NCI-H2196 (cell line): ENCODE measurements at regions not wholly inside any gene's neighbourhood (a gene's known extent, or its start where the extent isn't known, plus 50 kb on each side); places are given as distances from the start of the nearest gene placed in this dataset.
A peak's percentile ranks its signal among the peaks of the same experiment; 100 is the strongest.

Experiments
- DNase-seq: peaks from one replicate; lab custom pipeline; 2025; ENCODE audit not compliant: unreplicated experiment; lab: John Stamatoyannopoulos, UW

DNA sequence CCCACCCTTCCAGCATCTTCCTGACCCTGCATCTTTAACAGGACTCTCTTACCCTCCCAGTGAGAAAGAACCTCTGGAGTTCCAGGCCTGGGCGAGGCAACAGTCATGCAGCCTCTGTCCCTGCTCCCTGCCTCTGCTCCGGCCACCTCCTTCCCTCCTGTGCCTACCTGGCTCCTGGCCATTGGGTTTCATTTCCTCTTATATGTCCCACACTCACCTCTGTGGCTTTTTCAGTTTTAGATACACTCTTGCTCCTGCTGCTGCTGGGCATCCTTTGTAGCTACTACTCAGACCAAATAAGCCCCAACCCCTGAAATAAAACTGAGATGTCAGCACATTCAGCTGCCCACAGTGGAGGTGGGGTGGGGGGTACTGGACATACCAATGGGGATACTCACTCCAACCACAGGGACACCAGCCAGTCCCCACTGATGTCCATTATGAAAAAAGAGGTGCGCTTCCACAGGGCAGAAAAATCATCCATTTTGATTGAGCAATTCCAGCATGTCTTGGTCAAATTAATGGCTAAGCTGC lies 99.1 kb upstream of the NRXN3 start:
- no peak for DNase-seq

DNA sequence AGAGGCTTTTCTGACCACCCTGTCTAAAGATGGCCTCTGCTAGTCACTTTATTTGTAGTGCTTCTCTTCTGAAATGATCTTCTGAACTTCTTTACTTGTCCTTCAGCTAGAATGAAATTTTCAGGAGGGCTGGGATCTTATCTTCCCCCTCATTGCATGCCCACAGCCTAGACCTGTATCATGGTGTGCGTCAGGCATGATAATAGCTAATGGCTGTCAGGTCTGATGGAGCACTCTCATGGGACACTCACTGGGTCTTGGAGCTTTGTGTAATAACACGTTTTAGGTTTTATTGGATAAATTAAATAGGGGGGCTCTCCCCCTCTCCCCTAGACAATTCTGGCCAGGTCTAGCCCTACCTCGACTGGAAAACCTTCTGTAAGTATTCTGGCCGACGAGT lies 97.1 kb upstream of the NRXN3 start:
- DNase-seq = no peak

DNA sequence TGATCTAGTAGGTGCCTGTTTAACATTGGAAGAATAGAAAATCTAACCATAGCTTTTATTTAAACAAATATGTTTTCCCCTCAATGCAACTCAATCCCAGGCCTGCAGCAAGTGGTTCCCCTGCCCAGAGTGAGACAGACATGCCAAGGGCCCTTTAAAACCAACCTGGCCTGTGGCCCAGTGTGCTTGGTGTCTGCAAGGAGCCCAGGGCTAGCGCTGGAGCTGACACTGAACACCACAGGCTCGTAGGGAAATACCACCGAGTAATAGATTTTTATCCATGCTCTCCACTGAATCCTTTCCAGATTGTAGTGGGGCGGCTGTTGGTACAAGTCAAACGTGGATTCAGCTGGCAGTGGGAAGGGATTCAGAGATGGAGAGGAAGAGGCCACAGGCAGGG lies 95.6 kb upstream of the NRXN3 start:
- DNase-seq = peak; percentile 57

DNA sequence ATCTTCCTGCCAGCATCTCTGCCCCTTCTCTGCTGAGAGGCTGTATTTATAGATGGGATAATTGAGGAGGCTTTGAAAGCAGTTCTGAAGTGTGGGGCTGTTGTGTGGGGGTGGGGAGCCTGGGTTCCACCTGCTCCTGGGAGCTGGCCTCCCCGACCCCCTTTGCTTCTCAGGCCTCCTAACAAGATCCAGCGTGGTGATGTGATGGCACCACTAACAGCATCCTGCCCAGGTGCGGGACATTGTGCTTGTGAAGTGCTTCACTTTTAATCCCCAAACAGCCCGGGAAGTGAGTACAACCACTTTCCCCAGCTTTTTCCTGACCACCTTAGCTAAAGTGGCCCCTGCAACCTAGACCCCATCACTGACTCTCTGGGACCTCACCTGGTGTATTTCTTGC lies 95.1 kb upstream of the NRXN3 start:
- peak; percentile 33 for DNase-seq

DNA sequence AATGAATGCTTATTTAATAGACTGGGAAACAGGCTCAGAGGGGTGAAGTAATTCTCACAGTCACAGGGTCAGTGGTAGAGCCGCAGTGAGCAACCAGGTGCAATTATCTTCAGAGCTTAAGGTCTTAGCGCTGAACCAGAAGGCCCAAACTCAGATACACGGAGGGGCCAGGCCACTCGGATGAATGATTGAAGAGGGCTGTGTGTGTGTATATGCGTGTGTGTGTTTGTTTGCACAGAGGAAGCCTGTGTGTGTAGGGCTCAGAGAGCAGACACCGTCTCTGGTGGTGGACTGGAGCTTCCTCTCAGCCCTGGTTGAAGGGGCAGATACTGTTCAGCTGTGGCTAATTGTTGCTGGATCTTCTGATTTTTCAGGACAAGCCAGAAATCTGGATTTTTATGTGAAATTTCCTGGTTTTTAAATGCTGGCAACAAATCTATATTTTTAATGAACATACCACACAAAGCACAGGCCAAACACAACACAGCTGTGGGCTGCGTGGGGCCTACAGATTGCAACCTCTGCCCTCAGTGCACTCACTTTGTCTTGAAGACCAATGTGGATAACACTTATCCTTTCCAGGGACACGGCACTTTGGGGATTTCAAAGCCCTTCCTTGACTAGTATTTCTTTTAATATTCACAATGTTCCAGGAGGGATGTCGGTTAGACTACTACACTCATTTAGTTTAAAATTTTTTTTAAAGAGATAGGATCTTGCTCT lies 94.5 kb upstream of the NRXN3 start:
- DNase-seq = no peak

DNA sequence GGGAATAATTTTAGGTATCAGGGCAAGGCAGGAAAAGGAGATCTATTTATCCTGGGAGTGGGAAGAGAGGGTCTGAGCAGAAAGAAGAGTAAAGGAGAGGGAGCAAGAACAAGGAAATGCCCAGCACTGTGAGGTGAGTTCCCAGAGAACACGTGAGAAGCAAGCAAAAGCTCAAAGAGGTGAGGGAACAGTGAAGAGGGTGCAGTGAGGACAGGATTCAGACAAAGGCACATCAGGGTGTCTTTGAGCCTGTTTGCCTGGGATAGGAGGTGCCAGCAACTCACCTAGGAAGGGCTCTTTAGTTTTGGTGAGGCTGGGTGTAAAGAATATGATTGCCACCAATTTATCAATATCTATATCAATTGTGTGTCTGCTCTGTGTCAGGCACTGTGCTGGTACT lies 88.9 kb upstream of the NRXN3 start:
- DNase-seq = no peak

DNA sequence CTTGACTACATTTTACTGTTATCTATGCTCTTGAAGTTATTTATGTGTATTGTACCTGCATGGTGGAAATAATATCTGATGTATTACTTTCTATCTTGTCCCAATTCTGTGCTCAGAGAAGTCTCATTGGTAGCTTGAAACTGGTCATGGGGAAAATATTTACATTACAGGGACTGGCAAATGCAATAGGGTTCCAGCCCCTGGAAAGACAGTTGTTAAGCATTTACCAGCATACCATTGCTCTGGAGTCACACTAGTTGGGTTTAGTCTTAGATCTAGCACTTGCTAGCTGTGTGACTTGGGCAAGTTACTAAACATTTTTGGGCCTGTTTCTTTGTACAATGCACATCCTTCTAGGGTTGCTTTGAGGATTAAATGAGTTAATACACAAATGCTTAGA lies 86.3 kb upstream of the NRXN3 start:
- no peak for DNase-seq

DNA sequence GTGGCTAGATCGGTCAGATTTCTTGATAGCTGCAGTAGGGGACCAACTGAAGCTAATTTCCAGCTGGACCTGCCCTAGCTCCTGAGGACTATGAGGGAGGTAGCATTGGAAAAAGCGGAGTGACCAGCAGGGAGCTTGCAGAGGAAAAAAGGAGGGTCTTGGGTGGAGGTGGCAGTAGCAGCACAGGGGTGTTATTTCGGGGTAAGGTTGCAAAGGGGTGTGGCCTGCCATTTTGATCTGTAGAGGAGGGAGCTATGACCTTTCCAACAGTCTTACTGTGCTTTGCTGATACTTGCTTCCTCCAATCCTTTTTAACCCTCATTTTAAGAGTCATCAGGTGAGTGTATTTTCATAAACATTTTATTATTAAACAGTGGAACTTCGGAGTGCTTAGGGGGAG lies 83.8 kb upstream of the NRXN3 start:
- DNase-seq = no peak

DNA sequence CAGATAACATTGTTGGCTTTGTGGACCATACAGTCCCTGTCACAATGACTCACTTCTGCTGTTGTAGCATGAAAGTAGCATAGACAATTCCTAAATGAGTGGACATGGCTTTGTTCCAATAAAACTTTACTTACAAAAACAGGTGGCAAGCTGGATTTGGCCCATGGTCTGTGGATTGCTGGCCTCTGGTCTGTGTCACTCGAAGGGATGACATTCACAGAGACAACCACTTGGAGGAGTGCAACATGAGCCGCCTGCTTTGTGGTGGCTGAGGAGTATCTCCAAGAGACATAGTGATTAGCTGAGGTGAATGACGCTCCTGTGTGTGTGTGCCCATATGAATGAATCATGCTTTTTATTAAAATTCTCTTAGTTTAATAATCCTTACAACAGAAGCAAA lies 81.3 kb upstream of the NRXN3 start:
- no peak for DNase-seq

DNA sequence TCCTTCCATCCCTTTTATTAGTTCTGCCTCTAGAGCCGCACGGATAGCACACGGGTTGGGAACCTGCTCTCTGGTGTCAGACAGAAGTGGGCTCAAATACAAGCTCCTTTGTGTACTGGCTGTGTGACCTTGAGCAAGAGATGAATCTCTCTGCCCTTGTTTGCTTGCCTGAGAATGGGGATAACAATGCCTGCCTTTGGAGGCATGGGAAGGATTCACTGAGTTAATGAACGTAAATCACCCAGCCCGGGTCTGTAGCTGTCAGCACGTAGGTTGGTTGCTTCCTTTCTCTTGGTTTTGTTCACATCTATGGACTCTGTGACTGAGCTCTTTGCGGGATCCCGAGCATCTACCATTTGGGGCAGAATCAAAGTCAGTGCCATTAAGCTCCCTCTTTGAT lies 79.3 kb upstream of the NRXN3 start:
- no peak for DNase-seq

DNA sequence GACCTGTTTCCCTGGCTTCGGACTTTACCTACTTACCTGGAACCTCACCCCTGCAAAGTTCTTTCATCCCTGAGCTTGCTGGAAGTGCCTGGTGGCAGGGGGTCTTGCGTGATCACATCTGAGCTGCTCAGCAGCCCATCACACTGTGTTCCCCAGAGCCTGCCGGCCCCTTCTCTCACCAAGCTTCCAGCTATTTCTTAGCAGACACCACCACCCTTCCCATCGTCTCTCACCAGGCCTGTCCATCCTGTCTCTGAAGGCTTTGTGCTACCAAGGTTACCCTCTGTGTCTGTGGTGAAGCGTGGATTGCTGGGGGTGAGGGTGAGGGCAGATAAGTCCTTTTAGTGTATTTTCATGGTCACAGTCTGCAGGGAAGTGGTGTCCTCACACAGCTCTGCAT lies 78.8 kb upstream of the NRXN3 start:
- no peak for DNase-seq

DNA sequence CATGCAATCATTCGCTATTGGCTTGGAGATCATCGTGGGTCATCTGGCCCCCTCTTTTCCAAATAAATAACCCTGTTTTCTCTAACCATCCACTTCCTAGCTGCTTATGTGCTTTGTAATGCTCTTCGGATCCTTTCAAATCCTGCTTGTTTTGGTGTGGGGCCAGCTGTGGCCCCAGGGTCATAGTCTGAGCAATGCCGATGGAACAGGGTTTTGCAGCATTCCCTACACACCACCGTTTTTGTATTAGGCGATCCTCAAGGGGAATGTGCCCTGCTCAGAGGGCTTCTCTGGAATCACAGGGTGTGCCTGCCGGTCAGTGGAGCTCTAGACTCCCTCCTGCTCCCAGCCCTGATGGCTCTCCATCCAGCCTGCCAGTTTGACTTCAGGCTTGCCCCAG lies 78.1 kb upstream of the NRXN3 start:
- no peak for DNase-seq

DNA sequence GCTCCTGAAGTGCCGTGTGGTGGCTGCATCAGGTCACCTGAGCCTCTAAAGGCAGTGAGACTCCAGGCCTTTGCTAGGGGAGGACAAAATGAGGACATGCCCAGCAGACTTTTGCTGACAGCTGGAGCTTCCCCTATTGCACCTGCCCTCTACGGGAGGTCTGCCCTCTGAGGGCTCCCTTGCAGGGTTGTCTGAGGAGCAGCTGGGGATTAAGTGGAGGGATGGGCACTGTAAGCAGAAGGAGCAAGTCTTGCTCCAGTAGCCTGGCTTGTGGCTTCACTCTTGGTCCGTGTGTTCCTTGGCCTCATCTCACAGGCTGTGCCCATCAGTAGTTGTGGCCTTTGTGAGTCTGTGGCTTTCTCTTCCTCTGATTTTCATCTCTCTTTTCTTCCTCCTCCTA lies 66.9 kb upstream of the NRXN3 start:
- DNase-seq = no peak

DNA sequence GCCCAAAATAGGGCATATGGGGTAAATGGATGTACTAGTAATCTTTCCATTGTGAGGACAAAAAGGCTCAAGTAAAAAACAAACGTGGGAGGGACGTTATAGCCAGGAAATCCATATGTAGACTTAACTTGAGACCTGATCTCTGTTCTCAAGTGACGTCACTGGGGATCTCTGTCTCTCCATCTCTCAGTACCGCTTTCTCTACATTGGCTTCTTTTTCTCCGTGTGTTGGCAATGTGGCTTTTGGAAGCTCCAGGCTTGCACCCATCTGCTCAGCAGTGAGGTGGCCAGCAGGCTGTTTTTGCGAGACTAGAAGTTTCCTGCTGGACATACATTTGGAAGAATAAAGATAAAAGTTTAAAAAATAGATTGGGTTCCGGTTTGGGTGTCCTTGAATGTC lies 66.0 kb upstream of the NRXN3 start:
- DNase-seq = no peak

DNA sequence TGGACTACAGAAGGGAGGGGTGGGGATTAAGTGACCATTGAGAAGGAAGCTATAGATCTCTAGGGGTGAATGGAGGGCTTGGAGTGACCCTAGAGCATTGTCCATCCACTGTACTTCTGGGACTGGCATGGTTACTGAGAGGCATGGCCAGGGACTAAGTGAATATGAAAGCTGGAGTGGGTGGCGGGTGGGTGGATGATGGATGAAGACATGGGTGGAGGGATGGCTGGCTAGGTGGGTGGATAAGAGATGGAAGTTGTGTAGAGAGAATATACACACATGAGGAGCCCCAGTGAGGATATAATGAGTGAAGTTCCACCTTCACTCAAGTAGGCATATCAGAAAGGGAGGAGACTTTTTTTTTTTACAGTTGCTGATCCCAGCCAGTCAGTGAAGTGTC lies 65.5 kb upstream of the NRXN3 start:
- no peak for DNase-seq

DNA sequence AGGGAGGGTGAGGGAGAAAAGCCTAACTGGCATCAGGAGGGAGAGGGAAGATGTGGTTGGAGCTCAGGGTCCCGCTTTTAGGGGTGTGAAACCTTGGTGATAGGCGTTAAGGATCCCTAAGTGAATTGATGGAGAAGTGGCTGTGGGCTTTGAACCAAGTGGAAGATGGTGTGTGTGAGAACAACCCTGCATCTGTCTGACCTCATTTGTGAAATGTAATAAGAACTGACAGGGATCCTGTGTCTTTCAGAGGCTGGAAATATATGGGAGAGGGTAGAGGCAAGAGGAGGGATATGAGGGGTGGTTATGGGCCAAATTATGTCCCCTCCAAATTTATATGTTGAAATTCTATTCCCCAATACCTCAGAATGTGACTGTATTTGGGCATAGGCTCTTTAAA lies 63.8 kb upstream of the NRXN3 start:
- DNase-seq = no peak

DNA sequence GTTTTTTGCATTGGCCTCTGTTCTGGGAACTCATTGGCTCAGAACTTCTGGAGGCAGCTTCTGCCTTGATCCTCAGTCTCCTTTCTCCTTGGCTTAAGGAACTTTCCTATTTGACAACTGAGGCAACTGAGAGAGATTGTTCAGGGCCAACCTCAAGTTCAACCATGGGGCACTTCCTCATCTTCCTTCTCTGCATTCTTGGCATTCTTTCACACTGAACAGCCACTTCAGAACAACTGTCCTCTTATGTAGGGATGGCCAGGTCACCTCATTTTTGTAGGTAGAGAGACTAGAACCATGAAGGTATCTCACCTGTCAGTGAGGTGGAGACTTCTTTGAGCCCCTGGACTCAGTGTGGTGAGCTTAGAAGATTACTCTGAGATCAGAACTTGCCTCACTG lies 63.0 kb upstream of the NRXN3 start:
- no peak for DNase-seq

DNA sequence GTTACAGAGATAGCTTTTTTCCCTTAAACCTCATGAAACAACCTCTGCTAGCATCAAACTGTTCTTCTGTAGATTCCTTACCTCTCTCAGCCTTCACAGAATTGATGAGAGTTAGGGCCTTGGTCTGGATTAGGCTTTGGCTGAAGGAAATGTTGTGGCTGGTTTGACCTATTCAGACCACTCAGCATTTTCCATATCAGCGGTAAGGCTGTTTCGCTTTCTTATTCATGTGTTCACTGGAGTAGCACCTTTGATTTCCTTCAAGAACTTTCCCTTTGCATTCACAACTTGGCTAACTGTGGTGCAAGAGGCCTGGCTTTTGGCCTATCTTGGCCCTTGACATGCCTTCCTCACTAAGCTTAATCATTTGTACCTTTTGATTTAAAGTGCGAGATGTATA lies 50.7 kb upstream of the NRXN3 start:
- DNase-seq = no peak
